HG03558 (cell line): ENCODE measurements at regions not wholly inside any gene's neighbourhood (a gene's known extent, or its start where the extent isn't known, plus 50 kb on each side); places are given as distances from the start of the nearest gene placed in this dataset.
"Not testable (repeated sequence)": the region's sequence is repeated elsewhere in the genome, so short reads cannot be mapped to it uniquely, and the experiment has no call there.

Source experiments
- ATAC-seq: cut with Tn5 transposase; IDR thresholded peaks from one replicate; pipeline ENCODE4 v1.9.1; 2021; ENCODE audit warnings: moderate number of reproducible peaks; ENCODE audit not compliant: unreplicated experiment; ENCODE audit errors: extremely low read depth

- no peak for ATAC-seq
These were observed 95.3 kb upstream of the SNX9 start for GRCh38 chr6:157727629-157728182.

GRCh38 chr6:157728183-157728881 lies 94.7 kb upstream of the SNX9 start:
- ATAC-seq: no peak

GRCh38 chr6:157731221-157731620 lies 91.8 kb upstream of the SNX9 start:
- ATAC-seq: no peak

GRCh38 chr6:157732007-157732406 lies 91.0 kb upstream of the SNX9 start:
- ATAC-seq: no peak

GRCh38 chr6:157732416-157733161 lies 90.5 kb upstream of the SNX9 start:
- ATAC-seq: no peak

GRCh38 chr6:157736555-157736954 lies 86.5 kb upstream of the SNX9 start:
- ATAC-seq: not testable (repeated sequence)

- no peak for ATAC-seq
These were observed 81.6 kb upstream of the SNX9 start for GRCh38 chr6:157741321-157741947.

- ATAC-seq: no peak
These were observed 81.0 kb upstream of the SNX9 start for GRCh38 chr6:157741948-157742556.

- ATAC-seq: no peak
These were observed 78.9 kb upstream of the SNX9 start for GRCh38 chr6:157744102-157744601.

GRCh38 chr6:157746897-157747296 lies 76.1 kb upstream of the SNX9 start:
- no peak for ATAC-seq

- ATAC-seq: no peak
These were observed 75.7 kb upstream of the SNX9 start for GRCh38 chr6:157747370-157747769.

GRCh38 chr6:157748839-157749571 lies 74.0 kb upstream of the SNX9 start:
- ATAC-seq: no peak

- not testable (repeated sequence) for ATAC-seq
These were observed 72.1 kb upstream of the SNX9 start for GRCh38 chr6:157750973-157751372.

GRCh38 chr6:157751547-157752200 lies 71.4 kb upstream of the SNX9 start:
- ATAC-seq: no peak

GRCh38 chr6:157752879-157753278 lies 70.2 kb upstream of the SNX9 start:
- ATAC-seq: not testable (repeated sequence)

GRCh38 chr6:157753291-157753690 lies 69.8 kb upstream of the SNX9 start:
- ATAC-seq: no peak

- ATAC-seq: not testable (repeated sequence)
These were observed 69.2 kb upstream of the SNX9 start for GRCh38 chr6:157753801-157754200.

- no peak for ATAC-seq
These were observed 68.7 kb upstream of the SNX9 start for GRCh38 chr6:157754351-157754750.

- ATAC-seq: no peak
These were observed 67.9 kb upstream of the SNX9 start for GRCh38 chr6:157755032-157755745.
